Stimulated activated CD4-positive, alpha-beta T cell treated with anti-CD3 and anti-CD28 coated beads, Interleukin-2, amount 100 ng/mL, for 24 hours (primary cell): ENCODE measurements at regions not wholly inside any gene's neighbourhood (a gene's known extent, or its start where the extent isn't known, plus 50 kb on each side); places are given as distances from the start of the nearest gene placed in this dataset.
"Not testable (repeated sequence)": the region's sequence is repeated elsewhere in the genome, so short reads cannot be mapped to it uniquely, and the experiment has no call there.

Source experiments
- DNase-seq, 2 donors: peaks; one replicate each; pipeline ENCODE4 v3.0.0-alpha.2; 2020

DNA sequence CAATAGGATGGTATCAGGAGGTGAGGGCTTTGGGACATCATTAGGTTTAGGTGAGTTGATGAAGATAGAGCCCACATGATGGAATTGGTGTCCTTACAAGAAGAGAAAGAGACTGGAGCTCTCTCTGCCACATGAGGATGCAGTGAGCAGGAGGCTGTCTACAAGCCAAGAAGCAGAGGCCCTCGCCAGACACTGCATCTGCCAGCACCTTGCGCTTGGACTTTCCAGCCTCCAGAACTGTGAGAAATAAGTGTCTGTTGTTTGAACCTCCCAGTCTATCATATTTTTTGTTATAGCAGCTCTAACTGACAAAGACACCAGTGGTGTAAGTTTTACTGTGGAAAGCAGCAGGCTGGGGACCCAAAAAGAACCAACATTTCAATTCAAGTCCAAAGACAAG, 571.1 kb upstream of the ID2 start:
- DNase-seq: no peak

DNA sequence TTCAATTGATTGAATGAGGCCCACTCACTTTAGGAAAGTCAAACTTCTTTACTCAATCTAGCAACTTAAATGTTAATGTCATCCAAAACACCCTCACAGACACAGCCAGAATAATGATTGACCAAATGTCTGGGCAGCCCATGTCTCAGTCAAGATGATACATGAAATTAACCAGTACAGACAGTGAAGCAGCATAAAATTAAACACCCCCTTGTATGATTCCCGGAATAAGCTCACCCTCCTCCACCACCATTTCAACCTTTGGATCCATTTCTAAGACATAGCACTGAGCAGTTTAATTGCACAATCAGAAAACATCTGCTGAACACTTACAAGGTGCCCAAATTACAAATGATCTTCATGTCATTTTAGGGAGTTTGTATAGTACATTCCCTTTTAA, 570.7 kb upstream of the ID2 start:
- DNase-seq: no peak

DNA sequence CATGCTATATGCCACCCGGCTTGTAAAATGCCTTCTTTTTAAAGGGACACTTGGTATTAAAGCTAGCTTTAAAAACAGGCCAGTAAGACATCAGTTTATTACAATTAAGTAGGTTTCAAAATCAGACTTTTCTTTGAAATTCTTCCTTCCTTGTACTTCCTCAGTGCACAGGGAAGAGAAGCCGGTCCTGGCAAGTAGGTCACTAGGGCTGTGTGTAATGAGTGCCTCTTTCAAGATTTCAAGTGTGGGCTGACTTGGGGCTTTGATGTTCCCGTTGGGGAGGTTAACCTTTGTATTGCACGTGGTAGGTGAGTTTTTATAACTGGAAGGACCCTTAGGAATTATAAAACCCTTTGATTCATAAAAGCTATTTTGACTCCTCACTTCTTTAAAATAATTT, 566.4 kb upstream of the ID2 start:
- no peak for DNase-seq

DNA sequence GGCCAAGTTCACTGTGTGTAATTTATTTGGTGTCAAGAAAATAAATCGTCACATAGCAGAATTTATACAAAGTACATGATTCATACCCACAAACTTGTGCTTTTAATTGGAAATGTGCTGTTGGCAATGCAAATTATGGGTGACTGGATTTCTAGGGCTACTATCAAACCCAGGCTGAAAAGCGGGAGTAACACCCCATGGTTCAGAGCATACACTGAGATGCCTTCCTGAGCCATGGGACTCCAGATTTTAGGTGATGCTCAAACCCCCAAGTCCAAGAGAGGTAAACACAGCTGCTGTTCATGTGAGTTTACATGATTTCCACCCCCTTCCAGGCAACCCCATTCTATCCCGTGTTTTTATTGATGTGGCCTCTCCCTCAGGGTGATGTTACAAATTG, 565.9 kb upstream of the ID2 start:
- no peak for DNase-seq

DNA sequence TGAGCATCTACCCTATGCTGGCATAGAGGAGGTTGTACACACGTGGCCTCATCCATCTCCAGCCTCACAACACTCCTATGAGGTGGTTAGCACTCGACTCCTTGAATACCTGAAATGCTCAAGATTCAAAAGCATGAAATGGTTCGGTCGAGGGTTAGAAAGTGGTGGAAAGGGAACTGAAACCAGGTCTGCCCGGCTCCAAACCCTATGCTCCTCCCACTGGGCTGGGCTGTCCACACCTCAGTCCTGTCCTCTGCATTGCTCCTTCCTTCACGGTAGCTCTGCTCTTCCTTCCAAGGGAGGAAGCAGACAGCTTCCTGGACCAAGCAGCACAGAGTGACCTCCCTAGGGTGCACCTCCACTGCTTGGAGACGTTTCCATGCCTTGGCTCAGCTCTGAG, 565.2 kb upstream of the ID2 start:
- no peak for DNase-seq

DNA sequence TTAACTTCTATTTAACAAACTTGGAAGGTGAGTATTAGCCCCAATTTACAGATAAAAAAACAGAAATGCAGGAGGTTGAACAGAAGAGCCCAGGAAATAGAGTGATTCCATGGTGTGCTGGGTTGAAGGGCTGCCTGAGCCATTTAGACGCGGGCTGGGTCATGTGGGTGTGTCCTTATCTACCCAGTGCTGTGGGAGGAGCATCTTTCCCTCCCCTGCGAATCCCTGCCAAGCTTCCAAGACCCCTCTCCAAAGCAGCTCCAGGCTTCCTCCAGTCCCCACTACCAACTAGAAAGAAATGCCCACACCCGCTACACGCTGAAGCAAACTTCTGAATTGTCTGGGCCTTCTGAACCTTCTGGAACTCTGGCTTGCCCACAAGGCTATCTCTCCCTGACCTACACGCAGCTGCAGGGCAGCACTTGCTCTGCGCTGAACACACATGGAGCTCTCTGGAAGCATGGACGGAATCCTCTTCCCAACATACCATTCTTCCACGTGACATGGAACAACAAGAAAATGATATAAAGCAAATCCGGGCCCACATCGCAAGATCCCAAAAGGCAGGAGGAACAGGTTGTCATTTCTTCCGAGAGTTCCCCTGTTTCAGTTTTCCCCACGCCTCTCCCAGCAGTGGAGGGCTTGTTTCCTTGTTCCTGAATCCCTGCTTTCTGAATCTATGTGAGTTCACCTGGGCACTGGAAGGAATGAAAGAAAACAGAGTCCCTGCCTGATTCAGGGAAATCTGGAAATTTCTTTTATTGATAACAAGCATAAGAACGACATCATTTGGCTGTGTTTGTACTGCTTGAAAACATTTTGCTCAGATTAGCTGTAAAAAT, 562.7 kb upstream of the ID2 start:
- no peak for DNase-seq

DNA sequence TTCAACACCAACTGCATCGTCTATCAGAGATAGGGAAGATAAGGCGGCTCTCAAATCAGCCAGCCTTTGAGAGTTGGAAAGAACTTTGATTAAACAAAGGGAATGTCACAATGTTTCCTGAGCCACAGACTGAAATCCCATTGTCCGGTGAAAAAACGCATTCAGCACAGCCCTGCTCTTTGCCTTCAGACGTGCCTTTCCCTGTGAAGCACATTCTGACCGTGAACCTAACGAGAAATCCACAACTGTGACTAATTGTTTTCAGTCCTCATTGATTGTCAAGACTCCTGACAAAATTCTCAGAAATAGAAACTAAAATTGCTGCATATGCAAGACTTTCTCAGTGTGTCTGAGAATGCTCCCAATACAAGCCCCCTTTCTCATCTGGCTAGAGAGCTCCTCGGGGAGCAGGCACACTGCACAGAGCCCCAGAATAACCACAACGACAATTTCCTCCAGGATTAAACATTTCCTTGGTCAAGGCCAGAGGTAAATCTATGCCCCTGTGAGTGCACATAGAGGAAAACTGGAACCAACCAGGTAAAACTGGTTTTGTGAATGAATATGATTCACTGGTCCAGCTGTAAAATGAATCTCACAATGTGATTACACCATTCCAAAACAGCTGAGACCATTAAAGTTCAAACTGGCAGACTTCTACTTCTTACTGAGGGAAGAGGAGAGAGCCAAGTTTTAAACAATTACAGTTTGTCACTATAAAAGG, 561.9 kb upstream of the ID2 start:
- DNase-seq: no peak

DNA sequence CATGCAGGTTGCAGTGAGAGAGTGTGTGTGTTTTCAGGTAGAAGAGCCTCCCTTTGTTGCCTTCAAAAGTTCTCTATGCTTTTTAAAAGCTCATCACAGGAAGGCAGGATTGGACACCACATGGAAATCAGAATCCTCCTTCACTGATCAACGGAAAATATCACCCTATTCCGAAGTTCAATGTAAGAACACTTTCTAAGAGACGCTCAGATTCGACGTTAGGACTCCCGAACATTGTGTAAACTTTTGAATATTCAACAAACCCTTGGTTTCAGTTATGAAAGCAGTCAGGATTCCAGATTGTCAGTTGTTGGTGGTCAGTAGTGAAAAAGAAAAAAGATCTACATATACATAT, 561.4 kb upstream of the ID2 start:
- DNase-seq: no peak

DNA sequence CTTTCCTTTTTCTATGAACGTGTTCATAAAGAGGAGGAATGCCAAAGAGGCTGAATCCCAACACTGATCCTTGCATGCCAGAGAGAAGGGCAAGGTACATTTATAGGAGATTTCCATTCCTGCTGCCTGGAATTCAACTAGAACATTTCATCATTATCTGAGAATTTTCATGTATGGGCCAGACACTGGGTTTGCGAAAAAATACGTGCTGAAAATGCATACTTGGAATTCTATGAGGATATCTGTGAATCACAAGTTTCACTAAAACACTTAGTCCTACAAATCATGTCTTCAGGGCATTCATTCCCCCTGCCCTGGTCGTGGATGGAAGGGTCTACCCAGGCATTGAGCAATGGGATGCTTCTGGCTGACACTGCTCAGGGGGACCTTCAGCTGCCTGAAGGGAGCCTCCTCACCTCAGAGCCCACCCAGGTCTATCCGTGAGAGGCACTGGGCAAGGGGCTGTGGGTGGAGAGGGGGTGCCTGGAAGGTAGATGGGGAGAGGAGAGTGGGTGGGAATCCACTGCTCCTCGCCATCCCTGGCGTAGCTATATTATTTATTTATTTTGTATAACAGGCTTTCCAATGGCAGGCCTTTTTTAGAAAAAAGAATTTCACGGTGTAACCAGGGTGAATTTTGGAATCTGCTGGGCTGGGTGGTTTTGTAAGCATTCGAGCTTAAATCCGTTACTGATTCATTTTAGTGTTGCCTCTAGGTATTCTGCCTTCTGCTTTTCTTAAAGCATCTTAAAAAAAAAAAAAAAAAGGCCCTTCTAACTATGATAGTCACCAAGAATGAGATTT, 560.6 kb upstream of the ID2 start:
- DNase-seq: no peak

DNA sequence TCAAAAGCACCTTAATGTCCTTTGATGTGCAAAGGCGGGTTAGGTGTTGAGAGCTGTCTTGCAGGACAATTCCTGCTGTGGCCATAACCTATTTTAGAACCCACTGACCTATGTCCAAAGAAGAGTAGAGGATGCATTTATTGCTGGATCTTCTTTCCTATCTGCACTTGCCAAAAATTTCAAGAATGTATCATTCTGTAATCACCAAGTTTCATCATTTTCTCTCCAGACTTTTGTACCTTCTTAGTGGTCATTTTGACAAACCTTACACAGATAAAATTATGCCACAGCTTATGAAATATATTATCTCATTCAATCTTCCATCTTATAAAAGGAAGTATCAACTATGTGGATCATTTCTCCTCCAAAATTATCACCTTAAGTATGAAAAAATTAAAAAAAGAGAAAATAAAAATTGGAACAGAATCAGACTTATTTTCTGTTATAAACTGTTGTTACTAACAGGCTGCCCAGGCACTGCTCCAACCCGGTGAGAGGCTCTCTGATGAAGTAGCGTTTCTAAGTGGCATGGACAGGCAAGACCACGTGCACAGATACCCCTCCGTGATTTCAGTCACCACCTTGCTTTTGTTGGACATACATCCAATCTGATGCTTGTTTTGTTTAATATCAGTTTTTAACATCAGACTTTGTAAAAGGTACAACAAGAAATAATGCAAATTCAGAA, 559.9 kb upstream of the ID2 start:
- DNase-seq: no peak

DNA sequence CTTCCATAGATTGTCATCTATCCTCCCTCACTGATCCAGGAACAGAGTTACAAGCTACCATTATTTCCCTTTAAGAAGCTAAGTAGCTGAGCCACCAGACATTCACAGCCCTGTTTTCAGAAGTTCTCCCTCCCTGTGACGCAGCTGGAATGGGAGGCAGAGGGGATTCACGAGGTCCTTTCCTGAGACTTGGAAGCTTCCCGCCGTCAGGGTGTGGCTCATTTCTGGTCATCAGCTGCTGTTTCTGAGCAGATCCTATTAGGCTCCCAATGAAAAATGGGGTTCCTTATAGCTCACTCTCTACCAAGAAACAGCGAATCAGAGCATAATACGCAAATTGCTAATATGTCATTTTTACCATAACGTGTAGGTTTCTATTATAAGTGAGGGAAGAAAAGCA, 559.3 kb upstream of the ID2 start:
- no peak for DNase-seq

DNA sequence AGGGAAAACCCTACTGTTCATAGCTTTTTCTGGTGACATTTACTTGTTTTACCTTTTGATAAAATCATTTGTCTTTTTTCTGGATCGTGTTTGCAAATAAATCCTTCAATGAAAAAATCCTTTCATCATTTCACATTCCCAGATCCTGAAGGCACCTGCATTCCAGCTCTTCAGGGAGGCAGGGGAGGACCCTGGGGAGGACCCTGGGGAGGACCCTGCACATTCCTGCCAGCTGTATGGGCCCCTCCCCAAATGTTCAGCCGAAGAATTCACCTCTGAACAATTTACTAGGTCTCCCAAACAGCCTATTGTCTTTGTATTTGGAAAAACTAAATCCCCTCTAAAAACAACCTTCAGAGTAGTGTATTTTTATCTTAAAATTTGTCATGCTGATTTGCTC, 558.4 kb upstream of the ID2 start:
- no peak for DNase-seq

DNA sequence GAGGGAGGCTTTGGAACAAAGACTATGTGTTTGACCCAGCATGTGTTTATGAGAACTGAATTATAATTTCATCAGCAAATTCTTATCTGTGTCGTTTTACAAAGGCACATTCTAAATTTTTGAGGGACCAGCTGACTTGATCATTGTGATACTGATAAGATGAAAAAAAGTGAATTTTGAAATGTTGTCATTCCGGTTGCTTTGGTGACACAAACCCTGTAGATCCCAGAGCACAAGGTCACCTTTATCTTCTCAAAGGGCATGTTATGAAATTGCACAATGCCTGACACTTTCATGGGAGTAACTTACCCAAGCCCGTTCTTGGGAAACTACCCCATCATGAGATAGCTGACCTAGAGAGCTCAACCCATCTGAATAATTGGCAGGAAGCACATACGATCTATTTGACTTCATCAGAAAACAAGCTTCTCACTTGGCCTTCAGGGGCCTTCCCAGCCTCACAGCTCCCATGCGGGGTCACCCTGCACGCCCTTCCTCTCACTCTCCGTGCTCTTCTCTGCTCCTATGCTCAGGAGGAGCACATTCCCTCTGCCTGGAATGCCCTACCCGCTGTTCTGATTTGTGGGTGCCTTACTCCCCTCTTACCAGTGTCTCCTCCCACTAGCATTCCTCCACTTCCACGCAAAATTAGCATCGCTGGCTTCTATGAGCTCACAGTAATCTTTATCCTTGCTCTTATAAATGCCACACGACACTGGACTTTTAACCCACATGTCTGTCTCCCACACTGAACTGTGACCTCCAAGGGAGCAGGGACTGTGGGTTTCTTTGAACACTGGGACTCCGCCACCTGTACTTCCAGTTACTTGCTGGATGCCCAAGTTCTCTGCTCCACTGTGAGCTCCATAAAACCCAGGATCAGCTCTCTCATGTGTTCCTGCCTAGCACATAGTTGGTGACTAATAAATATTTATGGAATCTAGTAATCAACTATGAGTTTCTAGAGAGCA, 555.8 kb upstream of the ID2 start:
- no peak for DNase-seq

DNA sequence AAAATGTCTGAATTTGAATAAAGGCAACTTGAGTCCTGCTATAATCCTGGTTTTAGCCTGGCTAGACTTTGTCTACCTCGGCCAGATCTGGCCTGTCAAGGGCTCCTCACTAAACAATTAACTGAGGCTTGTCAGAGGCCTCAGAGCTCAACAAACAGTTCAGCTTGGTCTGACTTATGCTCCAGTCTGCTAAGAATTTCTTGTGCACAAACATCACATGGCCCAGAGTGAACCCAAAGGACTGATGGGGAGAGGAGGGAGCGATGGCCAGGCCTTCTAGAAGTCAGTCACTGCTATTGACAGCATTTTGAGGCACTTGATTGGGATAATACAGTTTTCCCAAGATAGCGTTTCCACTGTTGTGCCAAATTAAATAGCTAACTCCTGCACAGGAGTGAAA, 555.1 kb upstream of the ID2 start:
- DNase-seq: no peak

DNA sequence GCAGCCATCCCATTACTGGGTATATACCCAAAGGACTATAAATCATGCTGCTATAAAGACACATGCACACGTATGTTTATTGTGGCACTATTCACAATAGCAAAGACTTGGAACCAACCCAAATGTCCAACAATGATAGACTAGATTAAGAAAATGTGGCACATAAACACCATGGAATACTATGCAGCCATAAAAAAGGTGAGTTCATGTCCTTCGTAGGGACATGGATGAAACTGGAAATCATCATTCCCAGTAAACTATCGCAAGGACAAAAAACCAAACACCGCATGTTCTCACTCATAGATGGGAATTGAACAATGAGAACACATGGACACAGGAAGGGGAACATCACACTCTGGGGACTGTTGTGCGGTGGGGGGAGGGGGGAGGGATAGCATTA, 550.4 kb upstream of the ID2 start:
- not testable (repeated sequence) for DNase-seq

DNA sequence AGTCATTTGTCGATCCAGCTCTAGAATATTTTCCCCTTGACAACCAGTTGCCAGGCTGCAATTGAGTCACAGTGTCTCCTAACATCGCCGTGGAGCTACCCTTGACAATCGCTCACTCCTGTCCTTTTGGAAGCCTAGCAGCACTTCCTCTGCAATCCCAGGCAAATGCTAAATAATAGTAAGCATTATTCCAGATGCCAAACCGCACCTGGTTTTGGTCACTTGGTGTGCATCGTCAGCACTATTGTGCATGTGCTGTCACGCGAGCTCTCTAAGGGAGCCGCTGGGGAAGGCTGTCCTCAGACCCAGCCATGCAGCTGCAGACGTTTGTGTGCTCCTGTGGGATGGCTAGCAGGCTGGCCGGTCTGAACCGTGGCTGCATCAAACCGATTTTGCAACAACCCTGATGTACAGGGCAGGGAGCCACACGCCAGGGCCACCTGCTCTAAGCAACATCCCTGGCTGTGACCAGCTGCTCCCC, 549.5 kb upstream of the ID2 start:
- DNase-seq: no peak

DNA sequence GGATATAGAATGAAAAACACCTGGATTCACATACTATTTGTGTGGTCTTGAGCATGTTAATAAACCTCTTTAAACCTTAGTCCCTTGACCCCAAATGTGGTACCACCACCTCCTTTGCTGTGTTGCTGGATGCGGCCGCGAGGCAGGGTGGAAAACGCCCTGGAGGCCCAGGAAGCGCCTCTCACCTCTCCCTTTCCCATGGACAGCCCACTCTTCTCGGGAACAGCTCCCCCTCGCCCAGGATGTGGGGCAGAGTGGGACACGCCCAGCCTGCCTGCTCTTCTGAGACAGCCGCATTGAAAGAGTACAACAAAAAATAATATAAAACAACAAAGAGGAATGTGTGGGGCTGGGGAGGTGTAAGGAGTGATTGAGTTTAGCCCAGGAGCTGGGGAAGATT, 549.0 kb upstream of the ID2 start:
- no peak for DNase-seq

DNA sequence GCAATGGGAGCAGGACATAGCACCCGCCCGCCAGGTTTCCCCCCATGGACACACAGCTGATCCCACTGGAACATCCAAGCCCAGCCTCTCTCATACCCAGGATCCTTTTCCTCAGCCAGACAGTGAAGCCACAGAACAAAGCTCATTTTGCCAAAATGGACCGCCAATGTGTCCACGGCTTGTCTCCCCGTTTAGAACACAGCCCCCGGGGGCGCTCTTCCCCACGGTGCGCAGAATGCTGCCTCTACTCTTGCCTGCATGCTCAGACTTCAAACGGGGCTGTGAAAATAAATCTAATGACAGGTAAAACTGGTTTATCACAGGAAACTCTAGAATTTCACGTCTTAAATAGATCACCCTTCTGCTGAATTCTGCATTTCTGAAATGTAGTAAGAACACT, 548.5 kb upstream of the ID2 start:
- DNase-seq: no peak

DNA sequence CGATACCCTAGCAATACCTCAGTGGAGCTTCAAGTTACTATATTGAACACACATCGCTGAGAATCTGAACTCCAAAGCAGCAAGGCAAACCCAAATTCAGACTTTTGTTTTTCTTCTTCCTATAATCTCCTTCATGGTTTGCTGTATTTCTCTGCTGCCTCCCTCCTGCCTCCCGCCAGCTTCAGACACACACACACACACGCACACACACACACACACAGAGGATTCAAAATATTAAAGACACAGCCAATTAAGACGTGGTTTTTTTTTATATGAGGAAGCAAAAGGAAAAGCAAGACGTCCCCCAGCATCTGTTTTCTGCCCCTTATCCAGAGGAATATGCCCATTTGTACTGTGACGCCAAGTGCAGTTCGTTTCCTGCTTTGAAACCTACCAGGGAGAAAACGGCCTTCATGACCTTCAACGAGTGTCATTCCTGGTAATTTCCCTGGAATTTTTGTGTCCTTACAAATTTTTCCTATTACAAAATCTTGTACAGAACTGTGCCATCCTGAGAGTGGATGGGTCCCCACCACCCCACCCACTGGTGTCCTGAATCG, 547.9 kb upstream of the ID2 start:
- DNase-seq: no peak

DNA sequence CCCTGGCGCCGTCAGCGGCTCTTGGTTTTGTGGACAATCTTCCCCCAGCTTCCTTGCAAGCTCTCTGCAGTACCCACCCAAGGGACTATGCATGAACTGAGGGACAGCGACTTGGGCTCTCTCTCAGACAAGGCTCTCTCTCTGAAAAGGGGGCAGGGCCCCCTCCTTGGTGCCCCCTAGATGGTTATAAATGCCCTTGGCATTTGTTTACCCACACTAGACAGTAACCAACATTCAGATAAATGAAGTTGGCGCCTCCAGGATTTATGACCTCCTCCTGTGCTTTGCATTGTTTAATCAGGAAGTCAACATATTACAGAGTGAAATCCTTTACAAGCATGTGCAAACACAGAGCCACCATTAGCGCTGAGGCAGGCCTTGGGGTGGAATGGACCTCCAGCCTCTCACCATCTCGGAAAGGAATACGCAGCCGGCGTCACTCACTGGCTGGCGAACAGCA, 547.4 kb upstream of the ID2 start:
- no peak for DNase-seq

DNA sequence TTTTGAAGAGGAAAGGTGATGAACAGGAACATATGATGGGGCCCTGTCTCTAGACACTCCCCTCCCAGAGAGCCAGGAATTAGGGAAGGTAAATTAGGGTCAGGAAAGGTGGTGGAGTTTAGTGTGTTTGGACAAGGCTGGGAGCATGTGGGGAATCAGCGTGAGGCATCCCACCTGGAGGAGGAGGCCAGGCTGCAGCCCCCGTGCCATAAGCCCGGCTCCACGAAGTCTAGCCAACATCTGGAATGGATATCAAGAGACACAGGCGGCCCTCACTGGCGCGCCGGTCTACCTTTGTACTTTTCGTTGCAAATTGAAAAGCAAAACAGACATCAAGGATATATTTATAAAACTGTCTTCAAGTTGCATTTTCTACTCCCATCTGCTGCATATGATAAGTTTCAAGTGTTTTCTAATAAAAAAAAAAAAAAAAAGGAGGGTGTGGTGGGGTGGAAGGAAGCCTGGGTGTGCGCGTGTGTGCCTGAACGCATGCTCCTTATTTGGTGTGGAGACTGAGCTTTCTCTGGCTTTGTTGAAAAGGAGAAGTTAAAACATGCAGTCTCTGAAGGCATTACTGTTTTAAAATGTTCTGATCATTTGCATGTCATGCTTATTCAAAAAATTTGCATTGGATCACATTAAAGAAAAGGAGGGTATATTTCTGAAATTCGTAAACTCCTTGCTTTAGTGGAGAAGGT, 546.7 kb upstream of the ID2 start:
- DNase-seq: no peak
